ENCODE measurements at regions not wholly inside any gene's neighbourhood (a gene's known extent, or its start where the extent isn't known, plus 50 kb on each side); places are given as distances from the start of the nearest gene placed in this dataset.

DNA sequence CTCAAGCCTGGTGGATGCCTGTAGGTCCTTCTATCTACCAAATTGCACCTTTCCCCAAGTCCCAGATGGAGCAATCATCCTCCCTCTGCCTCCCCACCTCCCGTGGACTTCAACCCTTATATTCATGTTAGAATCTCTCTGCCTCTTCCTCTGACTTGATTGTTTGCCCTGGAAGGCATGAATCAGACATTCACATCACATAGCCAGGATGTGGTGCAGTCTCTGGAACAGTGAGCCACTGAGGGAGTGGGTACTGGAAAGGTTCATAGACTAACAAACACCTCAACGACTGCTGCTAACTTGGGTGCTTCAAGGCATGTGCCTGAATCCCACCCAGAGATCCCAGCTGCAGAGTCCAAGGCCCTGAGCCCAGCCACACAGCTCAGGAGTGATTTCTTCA, 494.0 kb downstream of the TNS3 start:
- TF ChIP-seq MYC (IDR thresholded peaks at IDR 0.05; ENCODE audit: low read depth, low read length) (no peak), CTCF (IDR thresholded peaks at IDR 0.05; ENCODE audit: low read depth, low read length) (no peak), POLR2A (IDR thresholded peaks at IDR 0.05; ENCODE audit: extremely low read depth, insufficient read length) (no peak)
